ENCODE measurements at regions not wholly inside any gene's neighbourhood (a gene's known extent, or its start where the extent isn't known, plus 50 kb on each side); places are given as distances from the start of the nearest gene placed in this dataset.

GRCh38 chr18:35910327-35910726 lies 62.2 kb upstream of the RMP24 start:
- ChIA-PET POLR2A (ENCODE audit: partially characterized antibody) (interaction anchor here (1.0 kb wide), 1 partner anchor 59 kb away, joined by 3 read pairs; no protein-coding TSS in a partner anchor), CTCF (ENCODE audit: partially characterized antibody) (interaction anchor here (1.0 to 1.1 kb wide), 2 partner anchors 12 to 40 kb away, joined by 3 to 4 read pairs; no protein-coding TSS in a partner anchor)
- Histone ChIP-seq H3K9me3 (ENCODE audit: insufficient read depth in 2 of 2, low read depth in 1 of 2, low read length in 1 of 2) (no peaks in the 10 kb centered on the region), H3K27me3 (replicated peaks in 1 of 4; ENCODE audit: control insufficient read depth in 3 of 4, extremely low read depth in 1 of 4, insufficient read depth in 3 of 4, low read length in 3 of 4) (no peaks in the 10 kb centered on the region), H2BK15ac (ENCODE audit: low read length) (no peak overlapping the region), H3K56ac (replicated peaks; ENCODE audit: insufficient read length, low read depth, low read length) (no peak overlapping the region), H3K36me3 (ENCODE audit: control insufficient read depth in 2 of 4, insufficient read depth in 4 of 4, low read length in 3 of 4) (peaks cover 0 to 3% (median 0%) of the 10 kb centered on the region in 4 experiments; a peak in 1 of 8 replicates), H3K79me1 (ENCODE audit: low read depth, low read length) (no peaks in the 10 kb centered on the region; the same call in 1 of the 2 replicates), H3K79me2 (ENCODE audit: control insufficient read depth in 1 of 2, insufficient read depth in 2 of 2, low read length in 2 of 2) (no peaks in the 10 kb centered on the region), H3K4me2 (ENCODE audit: insufficient read depth in 1 of 2, low read depth in 2 of 2, low read length in 2 of 2) (no peak overlapping the region), H3K4ac (replicated peaks; ENCODE audit: insufficient read length, low read depth, low read length) (no peak overlapping the region), H4K8ac (ENCODE audit: extremely low read depth, insufficient read depth, low read length) (no peak overlapping the region), H3K23me2 (ENCODE audit: low read depth, low read length) (no peaks in the 10 kb centered on the region), H4K5ac (ENCODE audit: insufficient read length, low read depth, low read length) (no peak overlapping the region), H3K27ac (ENCODE audit: low read depth, low read length) (no peak overlapping the region), H3K18ac (ENCODE audit: extremely low read depth, low read length) (no peak overlapping the region), H4K91ac (replicated peaks; ENCODE audit: insufficient read length, low read length) (no peak overlapping the region), H3K4me1 (replicated peaks in 1 of 4; ENCODE audit: control insufficient read depth in 3 of 4, insufficient read depth in 4 of 4, low read length in 3 of 4) (peaks cover 0 to 6% (median 5%) of the 10 kb centered on the region in 4 experiments; a peak in 5 of 7 replicates), H2AK5ac (ENCODE audit: low read depth, low read length) (no peak overlapping the region), H3K9ac (replicated peaks in 1 of 4; ENCODE audit: extremely low read depth in 1 of 4, low read depth in 3 of 4, low read length in 3 of 4) (no peak overlapping the region), H2AFZ (ENCODE audit: low read length) (no peak overlapping the region), H2BK120ac (replicated peaks; ENCODE audit: low read depth, low read length) (no peak overlapping the region), H3K14ac (ENCODE audit: insufficient read length) (no peak overlapping the region), H2BK5ac (ENCODE audit: low read depth, low read length) (no peak overlapping the region), H3K4me3 (ENCODE audit: extremely low read depth in 1 of 4, insufficient read depth in 2 of 4, low read depth in 3 of 4, low read length in 4 of 4) (no peak overlapping the region), H2BK12ac (ENCODE audit: low read depth, low read length) (no peak overlapping the region), H3K23ac (ENCODE audit: insufficient read length) (no peak overlapping the region), H4K20me1 (replicated peaks in 1 of 2; ENCODE audit: control insufficient read depth in 1 of 2, insufficient read depth in 2 of 2, low read length in 2 of 2) (no peaks in the 10 kb centered on the region), H2BK20ac (ENCODE audit: low read length) (no peak overlapping the region)
- FAIRE-seq: no peak
- DNase-seq (ENCODE audit: low read depth in 1 of 2, low spot score in 2 of 2): no peak
- no peak for TF ChIP-seq MAX (IDR thresholded peaks at IDR 0.05)
- no peak for TF ChIP-seq KDM1A (IDR thresholded peaks at IDR 0.05; ENCODE audit: borderline replicate concordance, low read length)
- no peak for TF ChIP-seq HDAC6 (IDR thresholded peaks at IDR 0.05; ENCODE audit: low read depth, low read length)
- no peak for TF ChIP-seq TAF7 (optimal IDR thresholded peaks at IDR 0.05; ENCODE audit: borderline replicate concordance, low read depth, low read length)
- TF ChIP-seq SIX5 (IDR thresholded peaks at IDR 0.05; ENCODE audit: low read depth, low read length): no peak
- TF ChIP-seq BRCA1 (IDR thresholded peaks at IDR 0.05; ENCODE audit: low read depth, low read length): no peak
- TF ChIP-seq SIRT6 (IDR thresholded peaks at IDR 0.05; ENCODE audit: low read length): no peak
- no peak for TF ChIP-seq RXRA (IDR thresholded peaks at IDR 0.05; ENCODE audit: insufficient read depth, low read depth, low read length)
- TF ChIP-seq EZH2 (IDR thresholded peaks at IDR 0.05; ENCODE audit: low read depth, low read length, severe bottlenecking): no peak
- TF ChIP-seq BCL11A (IDR thresholded peaks at IDR 0.05; ENCODE audit: low read depth in 2 of 2, low read length in 2 of 2): no peak
- no peak for TF ChIP-seq ATF2 (IDR thresholded peaks at IDR 0.05; ENCODE audit: low read length)
- no peak for TF ChIP-seq TCF12 (IDR thresholded peaks at IDR 0.05; ENCODE audit: low read depth, low read length)
- TF ChIP-seq SUZ12 (IDR thresholded peaks at IDR 0.05; ENCODE audit: low read length): no peak
- TF ChIP-seq EP300 (IDR thresholded peaks at IDR 0.05; ENCODE audit: borderline replicate concordance in 1 of 2, low read depth in 2 of 2, low read length in 2 of 2): no peak
